ENCODE measurements at regions not wholly inside any gene's neighbourhood (a gene's known extent, or its start where the extent isn't known, plus 50 kb on each side); places are given as distances from the start of the nearest gene placed in this dataset.

- no peak for TF ChIP-seq CTCF (conservative IDR thresholded peaks at IDR 0.05 in 1 of 2, IDR thresholded peaks at IDR 0.05 in 1 of 2; ENCODE audit: extremely low read depth in 1 of 2, insufficient read depth in 1 of 2, low read depth in 1 of 2, low read length in 2 of 2)
- no peak for TF ChIP-seq EZH2 (IDR thresholded peaks at IDR 0.05; ENCODE audit: borderline replicate concordance, low read length)
Observed at GRCh38 chr5:34556509-34556782, 99.7 kb upstream of the RAI14 start.
